H9 (cell line): ENCODE measurements at regions not wholly inside any gene's neighbourhood (a gene's known extent, or its start where the extent isn't known, plus 50 kb on each side); places are given as distances from the start of the nearest gene placed in this dataset.

ENCODE experiments used
- DNase-seq: peaks from one replicate; pipeline ENCODE4 v3.0.0-alpha.2; 2017
- H2AFZ ChIP-seq: one replicate; pipeline ENCODE4 v1.6.1; 2013; ENCODE audit warnings: mild to moderate bottlenecking, low read length, control low read depth, moderate library complexity
- H2AK5ac ChIP-seq: 2 replicates; pipeline ENCODE4 v1.6.1; 2013; ENCODE audit warnings: low read length, control low read depth, mixed read lengths; ENCODE audit not compliant: insufficient read length
- H2BK120ac ChIP-seq: one replicate; pipeline ENCODE4 v1.6.1; 2013; ENCODE audit warnings: low read depth, mild to moderate bottlenecking, low read length, control low read depth, inconsistent platforms; ENCODE audit not compliant: poor library complexity, severe bottlenecking
- H2BK12ac ChIP-seq: 2 replicates; pipeline ENCODE4 v1.6.1; 2013; ENCODE audit warnings: low read length, control low read depth, mixed read lengths, low read depth; ENCODE audit not compliant: insufficient read length
- H2BK15ac ChIP-seq: 2 replicates; pipeline ENCODE4 v1.6.1; 2013; ENCODE audit warnings: low read depth, low read length, control low read depth
- H2BK20ac ChIP-seq: one replicate; pipeline ENCODE4 v1.6.1; 2013; ENCODE audit warnings: low read depth, mild to moderate bottlenecking, low read length, control low read depth, inconsistent platforms; ENCODE audit not compliant: poor library complexity, severe bottlenecking
- H2BK5ac ChIP-seq: 2 replicates; pipeline ENCODE4 v1.6.1; 2013; ENCODE audit warnings: low read length, control low read depth, mixed read lengths; ENCODE audit not compliant: insufficient read length
- H3K14ac ChIP-seq: 2 replicates; pipeline ENCODE4 v1.6.1; 2013; ENCODE audit warnings: low read length, control low read depth; ENCODE audit not compliant: insufficient read depth
- H3K18ac ChIP-seq: 2 replicates; pipeline ENCODE4 v1.6.1; 2013; ENCODE audit warnings: low read depth, mild to moderate bottlenecking, mixed read lengths, low read length, control low read depth; ENCODE audit not compliant: insufficient read length
- H3K23ac ChIP-seq: 2 replicates; pipeline ENCODE4 v1.6.1; 2013; ENCODE audit warnings: low read length, control low read depth, mixed read lengths, low read depth; ENCODE audit not compliant: insufficient read length
- H3K23me2 ChIP-seq: 2 replicates; pipeline ENCODE4 v1.6.1; 2013; ENCODE audit warnings: low read depth, mild to moderate bottlenecking, mixed read lengths, low read length, control low read depth; ENCODE audit not compliant: insufficient read length, poor library complexity, severe bottlenecking
- H3K27ac ChIP-seq: 2 replicates; pipeline ENCODE4 v1.5.1; 2013; ENCODE audit warnings: low read length, control low read depth, mixed read lengths, low read depth; ENCODE audit not compliant: insufficient read length
- H3K27me3 ChIP-seq: 2 replicates; pipeline ENCODE4 v1.6.1; 2013; ENCODE audit warnings: low read length, control low read depth, inconsistent platforms; ENCODE audit not compliant: insufficient read depth
- H3K4ac ChIP-seq: 2 replicates; pipeline ENCODE4 v1.6.1; 2013; ENCODE audit warnings: low read depth, mild to moderate bottlenecking, control low read depth, inconsistent platforms, low read length, moderate library complexity
- H3K4me1 ChIP-seq: 2 replicates; pipeline ENCODE4 v1.6.1; 2013; ENCODE audit warnings: low read length, control low read depth, inconsistent platforms; ENCODE audit not compliant: insufficient read depth
- H3K4me2 ChIP-seq: 2 replicates; pipeline ENCODE4 v1.6.1; 2013; ENCODE audit warnings: low read length, control low read depth, mixed read lengths; ENCODE audit not compliant: insufficient read length, insufficient read depth
- H3K56ac ChIP-seq: 2 replicates; pipeline ENCODE4 v1.6.1; 2013; ENCODE audit warnings: low read depth, mild to moderate bottlenecking, mixed read lengths, low read length, control low read depth; ENCODE audit not compliant: insufficient read length
- H3K79me1 ChIP-seq: 2 replicates; pipeline ENCODE4 v1.6.1; 2013; ENCODE audit warnings: low read depth, mild to moderate bottlenecking, moderate library complexity, low read length, control low read depth, inconsistent platforms; ENCODE audit not compliant: insufficient read depth, poor library complexity, severe bottlenecking
- H3K79me2 ChIP-seq: 2 replicates; pipeline ENCODE4 v1.6.1; 2013; ENCODE audit warnings: low read length, control low read depth, inconsistent platforms; ENCODE audit not compliant: insufficient read depth
- H3K9ac ChIP-seq: 2 replicates; pipeline ENCODE4 v1.6.1; 2013; ENCODE audit warnings: low read length, control low read depth, mixed read lengths; ENCODE audit not compliant: insufficient read length; ENCODE audit errors: extremely low read depth
- H3K9me3 ChIP-seq: one replicate; pipeline ENCODE4 v1.6.1; 2013; ENCODE audit warnings: low read depth, low read length, inconsistent platforms; ENCODE audit not compliant: control insufficient read depth
- H3T11ph ChIP-seq: one replicate; pipeline ENCODE4 v1.6.1; 2013; ENCODE audit warnings: mild to moderate bottlenecking, low read length, control low read depth, inconsistent platforms
- H4K20me1 ChIP-seq: one replicate; pipeline ENCODE4 v1.6.1; 2013; ENCODE audit not compliant: control insufficient read depth, insufficient read length, insufficient read depth
- H4K5ac ChIP-seq: 2 replicates; pipeline ENCODE4 v1.6.1; 2013; ENCODE audit warnings: low read depth, mild to moderate bottlenecking, mixed read lengths, low read length, control low read depth; ENCODE audit not compliant: insufficient read length
- H4K8ac ChIP-seq: replicated peaks from 2 replicates; pipeline ENCODE4 v1.6.1; 2013; ENCODE audit warnings: low read length, control low read depth, mixed read lengths, low read depth; ENCODE audit not compliant: insufficient read length
- H4K91ac ChIP-seq: 2 replicates; pipeline ENCODE4 v1.6.1; 2013; ENCODE audit warnings: low read depth, mild to moderate bottlenecking, moderate library complexity, mixed read lengths, low read length, control low read depth; ENCODE audit not compliant: insufficient read length
- H3K27ac Mint-ChIP-seq, 3 experiments: 2 replicates in 2 of 3; 3 replicates in 1 of 3; pipeline ENCODE4 v1.8.0; 2020 to 2021; ENCODE audit warnings: mixed read lengths in 3 of 3, mild to moderate bottlenecking in 1 of 3, moderate library complexity in 1 of 3
- H3K27me3 Mint-ChIP-seq: 2 replicates; pipeline ENCODE4 v1.8.0; 2021; ENCODE audit warnings: low read depth, mild to moderate bottlenecking, moderate library complexity, mixed read lengths
- H3K36me3 Mint-ChIP-seq, 3 experiments: 2 replicates in 2 of 3; 3 replicates in 1 of 3; pipeline ENCODE4 v1.8.0; 2020 to 2021; ENCODE audit warnings: low read depth in 3 of 3, mixed read lengths in 3 of 3; ENCODE audit not compliant: insufficient read depth in 1 of 3
- H3K4me1 Mint-ChIP-seq, 2 experiments: 2 replicates each; pipeline ENCODE4 v1.8.0; 2020; ENCODE audit warnings: mixed read lengths in 2 of 2
- H3K4me3 Mint-ChIP-seq, 2 experiments: 2 replicates in 1 of 2; 3 replicates in 1 of 2; pipeline ENCODE4 v1.8.0; 2020 to 2021; ENCODE audit warnings: mild to moderate bottlenecking in 2 of 2, mixed read lengths in 2 of 2, moderate library complexity in 1 of 2
- H3K9me3 Mint-ChIP-seq, 2 experiments: 2 replicates in 1 of 2; 3 replicates in 1 of 2; pipeline ENCODE4 v1.8.0; 2020; ENCODE audit warnings: mild to moderate bottlenecking in 2 of 2, mixed read lengths in 2 of 2, moderate library complexity in 1 of 2
- CTCF ChIP-seq: fragments of 200-600 bp; sonication (generic); conservative IDR thresholded peaks from 3 replicates; pipeline ENCODE4 v1.8.0; 2021; ENCODE audit warnings: antibody characterized with exemption, mild to moderate bottlenecking
- WGBS: extraction: QIAGEN DNeasy Blood & Tissue Kit; methylation state at CpG from one replicate; pipeline ENCODE4 v1.1.7; 2013; ENCODE audit warnings: missing lambda C conversion rate, low lambda C conversion rate, mixed read lengths; ENCODE audit not compliant: insufficient read length; ENCODE audit errors: extremely low coverage; 5-methylcytosine and 5-hydroxymethylcytosine counted together

DNA sequence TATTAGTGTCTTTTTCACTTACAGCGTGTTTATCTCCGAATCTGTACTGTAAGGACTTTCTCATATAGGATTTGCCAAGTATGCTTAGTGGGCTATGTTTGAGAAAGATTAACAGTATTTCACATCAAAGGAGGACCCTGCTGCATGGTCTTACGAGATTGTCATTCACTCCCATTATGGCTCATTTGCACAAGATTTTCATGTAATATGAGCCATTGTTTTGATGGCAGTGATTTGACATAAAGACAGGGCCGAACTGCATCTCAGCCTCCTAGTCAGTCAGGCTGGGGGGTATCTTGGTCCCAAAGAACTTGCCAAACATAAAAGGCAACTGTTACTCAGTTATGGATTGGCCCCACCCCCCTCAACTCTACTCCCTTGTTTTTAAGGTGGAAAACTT lies 205.9 kb downstream of the ZIC1 start:
- Histone ChIP-seq H3K23ac (no peak overlapping the region), H3K79me2 (no peaks in the 10 kb centered on the region), H2BK120ac (no peak overlapping the region), H3K27me3 (no peaks in the 10 kb centered on the region), H3K14ac (no peak overlapping the region), H3K4me2 (no peak overlapping the region), H4K5ac (no peak overlapping the region), H4K91ac (no peak overlapping the region), H3K4ac (no peak overlapping the region), H4K8ac (no peak overlapping the region), H2BK12ac (no peak overlapping the region), H2AK5ac (no peak overlapping the region), H2BK5ac (no peak overlapping the region), H3K56ac (no peak overlapping the region), H2BK15ac (no peak overlapping the region), H3K4me1 (no peaks in the 10 kb centered on the region; the same call in 1 of the 2 replicates), H2BK20ac (no peak overlapping the region), H3K9me3 (no peaks in the 10 kb centered on the region), H3K18ac (no peak overlapping the region), H3K27ac (no peak overlapping the region), H4K20me1 (no peaks in the 10 kb centered on the region), H3T11ph (no peak overlapping the region), H3K23me2 (no peaks in the 10 kb centered on the region), H3K9ac (no peak overlapping the region), H3K79me1 (no peaks in the 10 kb centered on the region), H2AFZ (no peak overlapping the region)
- Mint-ChIP-seq H3K27ac (no peak overlapping the region), H3K4me3 (no peak overlapping the region), H3K4me1 (peaks cover 4 to 14% of the 10 kb centered on the region in 2 experiments), H3K9me3 (no peaks in the 10 kb centered on the region), H3K27me3 (no peaks in the 10 kb centered on the region), H3K36me3 (no peaks in the 10 kb centered on the region)
- no CpG with 5 or more reads among the region's 4 CpGs for WGBS
- TF ChIP-seq CTCF, result no peak
- no peak for DNase-seq
